Activated naive CD8-positive, alpha-beta T cell treated with anti-CD3 and anti-CD28 coated beads, Interleukin-2, amount 50 U/mL, for 24 hours (primary cell): ENCODE measurements at regions not wholly inside any gene's neighbourhood (a gene's known extent, or its start where the extent isn't known, plus 50 kb on each side); places are given as distances from the start of the nearest gene placed in this dataset.

ENCODE experiments used
- ATAC-seq: fragments of 150-1000 bp; cut with Tn5 transposase; one replicate; pipeline ENCODE4 v1.10.0; 2021
- DNase-seq: peaks from one replicate; pipeline ENCODE4 v3.0.0; 2021
- H3K27ac Mint-ChIP-seq: one replicate; pipeline ENCODE4 v1.8.0; 2021; ENCODE audit warnings: mild to moderate bottlenecking, mixed read lengths
- H3K27me3 Mint-ChIP-seq: one replicate; pipeline ENCODE4 v1.8.0; 2021; ENCODE audit warnings: mixed read lengths
- H3K36me3 Mint-ChIP-seq: one replicate; pipeline ENCODE4 v1.8.0; 2021; ENCODE audit warnings: low read depth, mixed read lengths
- H3K4me1 Mint-ChIP-seq: one replicate; pipeline ENCODE4 v1.8.0; 2021; ENCODE audit warnings: mixed read lengths
- H3K4me3 Mint-ChIP-seq: one replicate; pipeline ENCODE4 v1.8.0; 2021; ENCODE audit warnings: mild to moderate bottlenecking, moderate library complexity, mixed read lengths
- H3K9me3 Mint-ChIP-seq: one replicate; pipeline ENCODE4 v1.8.0; 2021; ENCODE audit warnings: mixed read lengths

GRCh38 chr5:93300945-93301344, 280.1 kb downstream of the NR2F1-AS1 start:
- ATAC-seq (no peak), DNase-seq (no peak)
- H3K36me3 Mint-ChIP-seq: no peaks in the 10 kb centered on the region
- H3K27me3 Mint-ChIP-seq: peaks cover 2% of the 10 kb centered on the region
- no peaks in the 10 kb centered on the region for H3K9me3 Mint-ChIP-seq
- H3K27ac Mint-ChIP-seq: no peak overlapping the region
- no peaks in the 10 kb centered on the region for H3K4me1 Mint-ChIP-seq
- no peak overlapping the region for H3K4me3 Mint-ChIP-seq

GRCh38 chr5:93300309-93300923, 280.6 kb downstream of the NR2F1-AS1 start:
- ATAC-seq (no peak), DNase-seq (no peak)
- Mint-ChIP-seq H3K36me3 (no peaks in the 10 kb centered on the region), H3K9me3 (no peaks in the 10 kb centered on the region), H3K4me1 (no peaks in the 10 kb centered on the region), H3K27me3 (peaks cover 2% of the 10 kb centered on the region), H3K4me3 (no peak overlapping the region), H3K27ac (no peak overlapping the region)

- Mint-ChIP-seq H3K4me3 (no peak overlapping the region), H3K9me3 (no peaks in the 10 kb centered on the region), H3K36me3 (no peaks in the 10 kb centered on the region)
These were observed 281.2 kb downstream of the NR2F1-AS1 start for GRCh38 chr5:93299681-93300308.

GRCh38 chr5:93297116-93297515, 283.9 kb downstream of the NR2F1-AS1 start:
- Mint-ChIP-seq H3K4me3 (no peak overlapping the region), H3K36me3 (no peaks in the 10 kb centered on the region), H3K4me1 (no peaks in the 10 kb centered on the region), H3K27me3 (peaks cover 2% of the 10 kb centered on the region), H3K27ac (no peak overlapping the region), H3K9me3 (no peaks in the 10 kb centered on the region)
- ATAC-seq (no peak), DNase-seq (no peak)

More at GRCh38 chr5:93299681-93300308, 281.2 kb downstream of the NR2F1-AS1 start:
- no peak for ATAC-seq
- DNase-seq: no peak
- no peaks in the 10 kb centered on the region for H3K4me1 Mint-ChIP-seq
- H3K27ac Mint-ChIP-seq: no peak overlapping the region
- H3K27me3 Mint-ChIP-seq: peaks cover 2% of the 10 kb centered on the region

GRCh38 chr5:93296338-93296737, 284.7 kb downstream of the NR2F1-AS1 start:
- ATAC-seq: no peak
- no peak overlapping the region for H3K27ac Mint-ChIP-seq
- no peaks in the 10 kb centered on the region for H3K4me1 Mint-ChIP-seq
- H3K9me3 Mint-ChIP-seq: no peaks in the 10 kb centered on the region
- no peaks in the 10 kb centered on the region for H3K36me3 Mint-ChIP-seq
- H3K27me3 Mint-ChIP-seq: peaks cover 2% of the 10 kb centered on the region
- DNase-seq: no peak
- no peak overlapping the region for H3K4me3 Mint-ChIP-seq

- H3K4me1 Mint-ChIP-seq: no peaks in the 10 kb centered on the region
- no peak overlapping the region for H3K4me3 Mint-ChIP-seq
- H3K27me3 Mint-ChIP-seq: peaks cover 2% of the 10 kb centered on the region
- ATAC-seq (no peak), DNase-seq (no peak)
- H3K27ac Mint-ChIP-seq: no peak overlapping the region
- no peaks in the 10 kb centered on the region for H3K9me3 Mint-ChIP-seq
- no peaks in the 10 kb centered on the region for H3K36me3 Mint-ChIP-seq
These were observed 286.0 kb downstream of the NR2F1-AS1 start for GRCh38 chr5:93294996-93295395.

GRCh38 chr5:93294199-93294598, 286.8 kb downstream of the NR2F1-AS1 start:
- H3K36me3 Mint-ChIP-seq: no peaks in the 10 kb centered on the region
- no peak overlapping the region for H3K27ac Mint-ChIP-seq
- H3K27me3 Mint-ChIP-seq: no peaks in the 10 kb centered on the region
- H3K9me3 Mint-ChIP-seq: no peaks in the 10 kb centered on the region
- DNase-seq (no peak), ATAC-seq (no peak)
- H3K4me1 Mint-ChIP-seq: no peaks in the 10 kb centered on the region
- no peak overlapping the region for H3K4me3 Mint-ChIP-seq

GRCh38 chr5:93289942-93290341, 291.1 kb downstream of the NR2F1-AS1 start:
- no peak for DNase-seq
- no peaks in the 10 kb centered on the region for H3K36me3 Mint-ChIP-seq
- H3K9me3 Mint-ChIP-seq: peaks cover 7% of the 10 kb centered on the region

GRCh38 chr5:93285461-93285860, 295.6 kb downstream of the NR2F1-AS1 start:
- no peaks in the 10 kb centered on the region for H3K36me3 Mint-ChIP-seq
- ATAC-seq (no peak), DNase-seq (no peak)
- H3K9me3 Mint-ChIP-seq: peaks cover 7% of the 10 kb centered on the region
- no peak overlapping the region for H3K4me3 Mint-ChIP-seq
- H3K4me1 Mint-ChIP-seq: no peaks in the 10 kb centered on the region
- no peaks in the 10 kb centered on the region for H3K27me3 Mint-ChIP-seq
- no peak overlapping the region for H3K27ac Mint-ChIP-seq

More at GRCh38 chr5:93289942-93290341, 291.1 kb downstream of the NR2F1-AS1 start:
- ATAC-seq: no peak
- Mint-ChIP-seq H3K4me1 (no peaks in the 10 kb centered on the region), H3K4me3 (no peak overlapping the region), H3K27ac (no peak overlapping the region), H3K27me3 (no peaks in the 10 kb centered on the region)

GRCh38 chr5:93281980-93282772, 298.8 kb downstream of the NR2F1-AS1 start:
- Mint-ChIP-seq H3K36me3 (no peaks in the 10 kb centered on the region), H3K4me1 (no peaks in the 10 kb centered on the region), H3K27ac (no peak overlapping the region), H3K9me3 (peaks cover 6% of the 10 kb centered on the region), H3K4me3 (no peak overlapping the region), H3K27me3 (no peaks in the 10 kb centered on the region)
- ATAC-seq (no peak), DNase-seq (no peak)

- Mint-ChIP-seq H3K4me3 (no peak overlapping the region), H3K9me3 (no peaks in the 10 kb centered on the region)
- no peak for DNase-seq
These were observed 300.5 kb downstream of the NR2F1-AS1 start for GRCh38 chr5:93280518-93280917.

GRCh38 chr5:93279296-93279963, 301.6 kb downstream of the NR2F1-AS1 start:
- no peak for DNase-seq
- Mint-ChIP-seq H3K27ac (no peak overlapping the region), H3K27me3 (no peaks in the 10 kb centered on the region), H3K9me3 (no peaks in the 10 kb centered on the region), H3K4me1 (no peaks in the 10 kb centered on the region), H3K36me3 (no peaks in the 10 kb centered on the region), H3K4me3 (no peak overlapping the region)
- ATAC-seq: no peak

More at GRCh38 chr5:93280518-93280917, 300.5 kb downstream of the NR2F1-AS1 start:
- no peak overlapping the region for H3K27ac Mint-ChIP-seq
- H3K27me3 Mint-ChIP-seq: no peaks in the 10 kb centered on the region
- H3K36me3 Mint-ChIP-seq: no peaks in the 10 kb centered on the region
- no peaks in the 10 kb centered on the region for H3K4me1 Mint-ChIP-seq
- ATAC-seq: no peak

GRCh38 chr5:93278896-93279295, 302.1 kb downstream of the NR2F1-AS1 start:
- Mint-ChIP-seq H3K27me3 (no peaks in the 10 kb centered on the region), H3K9me3 (no peaks in the 10 kb centered on the region), H3K4me3 (no peak overlapping the region)

GRCh38 chr5:93277051-93277450, 304.0 kb downstream of the NR2F1-AS1 start:
- Mint-ChIP-seq H3K27me3 (no peaks in the 10 kb centered on the region), H3K4me3 (no peak overlapping the region), H3K36me3 (no peaks in the 10 kb centered on the region), H3K27ac (no peak overlapping the region), H3K4me1 (no peaks in the 10 kb centered on the region), H3K9me3 (no peaks in the 10 kb centered on the region)
- DNase-seq (no peak), ATAC-seq (no peak)

More at GRCh38 chr5:93278896-93279295, 302.1 kb downstream of the NR2F1-AS1 start:
- DNase-seq (no peak), ATAC-seq (no peak)
- Mint-ChIP-seq H3K27ac (no peak overlapping the region), H3K36me3 (no peaks in the 10 kb centered on the region), H3K4me1 (no peaks in the 10 kb centered on the region)
